G401.6 (cell line): ENCODE measurements at regions not wholly inside any gene's neighbourhood (a gene's known extent, or its start where the extent isn't known, plus 50 kb on each side); places are given as distances from the start of the nearest gene placed in this dataset.

Experiments used
- FAIRE-seq: peaks from 2 replicates; lab custom pipeline; 2012; peaks lifted over from hg19 to GRCh38; lab: Jason Lieb, UNC

- no peak for FAIRE-seq
These were observed 977.0 kb downstream of the TBC1D22A start for GRCh38 chr22:47739291-47740015.

- FAIRE-seq: no peak
These were observed 976.1 kb downstream of the TBC1D22A start for GRCh38 chr22:47738472-47739013.

GRCh38 chr22:47736186-47737034 lies 974.0 kb downstream of the TBC1D22A start:
- FAIRE-seq: no peak

- no peak for FAIRE-seq
These were observed 972.1 kb downstream of the TBC1D22A start for GRCh38 chr22:47734511-47734910.

- no peak for FAIRE-seq
These were observed 965.2 kb downstream of the TBC1D22A start for GRCh38 chr22:47727641-47728040.

- no peak for FAIRE-seq
These were observed 962.3 kb downstream of the TBC1D22A start for GRCh38 chr22:47724751-47725150.

- no peak for FAIRE-seq
These were observed 961.6 kb downstream of the TBC1D22A start for GRCh38 chr22:47724030-47724429.

GRCh38 chr22:47718337-47718736 lies 955.9 kb downstream of the TBC1D22A start:
- no peak for FAIRE-seq

- FAIRE-seq: no peak
These were observed 954.6 kb downstream of the TBC1D22A start for GRCh38 chr22:47716890-47717615.

- FAIRE-seq: no peak
These were observed 953.6 kb downstream of the TBC1D22A start for GRCh38 chr22:47715866-47716578.

- no peak for FAIRE-seq
These were observed 951.5 kb downstream of the TBC1D22A start for GRCh38 chr22:47713941-47714340.

GRCh38 chr22:47710135-47710534 lies 947.7 kb downstream of the TBC1D22A start:
- no peak for FAIRE-seq

GRCh38 chr22:47705350-47705749 lies 942.9 kb downstream of the TBC1D22A start:
- no peak for FAIRE-seq

- FAIRE-seq: no peak
These were observed 936.5 kb downstream of the TBC1D22A start for GRCh38 chr22:47698906-47699305.

GRCh38 chr22:47697861-47698260 lies 935.4 kb downstream of the TBC1D22A start:
- FAIRE-seq: no peak

- FAIRE-seq: no peak
These were observed 934.3 kb downstream of the TBC1D22A start for GRCh38 chr22:47696776-47697175.

GRCh38 chr22:47695176-47695575 lies 932.7 kb downstream of the TBC1D22A start:
- no peak for FAIRE-seq

- FAIRE-seq: no peak
These were observed 932.2 kb downstream of the TBC1D22A start for GRCh38 chr22:47694536-47695130.

- no peak for FAIRE-seq
These were observed 931.2 kb downstream of the TBC1D22A start for GRCh38 chr22:47693606-47694005.

GRCh38 chr22:47692811-47693210 lies 930.4 kb downstream of the TBC1D22A start:
- no peak for FAIRE-seq

GRCh38 chr22:47691152-47691895 lies 928.9 kb downstream of the TBC1D22A start:
- FAIRE-seq: no peak
